ENCODE measurements at regions not wholly inside any gene's neighbourhood (a gene's known extent, or its start where the extent isn't known, plus 50 kb on each side); places are given as distances from the start of the nearest gene placed in this dataset.

GRCh38 chrX:10045327-10046000, 78.3 kb downstream of the CLDN34 start:
- Mint-ChIP-seq H3K27me3 (ENCODE audit: low read depth, unreplicated experiment) (no peaks in the 10 kb centered on the region), H3K9me3 (ENCODE audit: unreplicated experiment) (no peaks in the 10 kb centered on the region), H3K4me1 (ENCODE audit: low read depth, unreplicated experiment) (peaks cover 15% of the 10 kb centered on the region)

DNA sequence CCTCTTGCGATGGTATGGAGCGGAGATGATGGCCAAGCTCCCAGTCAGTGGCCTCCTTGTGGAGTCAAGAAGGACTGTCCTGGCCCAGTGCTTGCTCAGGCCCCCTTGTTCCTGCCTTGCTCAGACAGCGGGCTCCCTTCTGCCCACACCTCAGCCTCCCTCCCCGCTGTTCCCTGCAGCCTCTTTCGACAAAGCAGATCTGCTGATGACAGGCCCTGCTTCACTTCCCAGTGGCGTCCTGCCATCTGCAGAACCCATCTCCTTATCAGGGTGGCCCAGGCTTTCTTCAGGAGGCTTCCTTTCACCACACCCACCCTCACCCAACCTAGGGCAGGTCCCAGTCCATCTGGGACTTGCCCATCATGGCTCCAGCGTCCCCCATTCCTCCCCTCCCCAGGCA, 80.0 kb downstream of the CLDN34 start:
- H3K4me1 ChIP-seq (ENCODE audit: insufficient read depth, low read length): peaks cover 9% of the 10 kb centered on the region
- Mint-ChIP-seq H3K9me3 (ENCODE audit: unreplicated experiment) (no peaks in the 10 kb centered on the region), H3K27me3 (ENCODE audit: low read depth, unreplicated experiment) (no peaks in the 10 kb centered on the region), H3K4me1 (ENCODE audit: low read depth, unreplicated experiment) (peaks cover 13% of the 10 kb centered on the region), H3K4me3 (ENCODE audit: unreplicated experiment) (no peak overlapping the region), H3K36me3 (ENCODE audit: low read depth, unreplicated experiment) (peaks cover 6% of the 10 kb centered on the region), H3K27ac (ENCODE audit: unreplicated experiment) (no peak overlapping the region)
- TF ChIP-seq EZH2 (IDR thresholded peaks at IDR 0.05; ENCODE audit: insufficient read depth, low read length) (no peak), CTCF (IDR thresholded peaks at IDR 0.05; ENCODE audit: insufficient read depth, low read depth, low read length) (no peak)
- H3K27me3 ChIP-seq (ENCODE audit: insufficient read depth, low read length): no peaks in the 10 kb centered on the region
- H2AFZ ChIP-seq (ENCODE audit: low read depth, low read length): no peak overlapping the region
- no peak overlapping the region for H3K9ac ChIP-seq (ENCODE audit: low read length)
- H3K9me3 ChIP-seq (ENCODE audit: insufficient read depth, low read depth, low read length): no peaks in the 10 kb centered on the region
- peaks cover 22% of the 10 kb centered on the region for H3K79me2 ChIP-seq (ENCODE audit: insufficient read depth, low read length)
- DNase-seq (ENCODE audit: low read depth) (no peak), FAIRE-seq (no peak)
- peaks cover 28% of the 10 kb centered on the region for H4K20me1 ChIP-seq (ENCODE audit: insufficient read depth, low read length)
- H3K27ac ChIP-seq (ENCODE audit: low read depth, low read length): no peak overlapping the region
- H3K4me2 ChIP-seq (ENCODE audit: low read length): no peak overlapping the region
- no peak overlapping the region for H3K4me3 ChIP-seq (ENCODE audit: insufficient read depth, low read depth, low read length)
- no peaks in the 10 kb centered on the region for H3K36me3 ChIP-seq (ENCODE audit: insufficient read depth, low read length)

More at GRCh38 chrX:10045327-10046000, 78.3 kb downstream of the CLDN34 start:
- TF ChIP-seq CTCF (IDR thresholded peaks at IDR 0.05; ENCODE audit: insufficient read depth, low read depth, low read length): no peak
- TF ChIP-seq EZH2 (IDR thresholded peaks at IDR 0.05; ENCODE audit: insufficient read depth, low read length): no peak
- Histone ChIP-seq H3K9me3 (ENCODE audit: insufficient read depth, low read depth, low read length) (no peaks in the 10 kb centered on the region), H2AFZ (ENCODE audit: low read depth, low read length) (no peak overlapping the region), H3K27me3 (ENCODE audit: insufficient read depth, low read length) (no peaks in the 10 kb centered on the region), H3K27ac (ENCODE audit: low read depth, low read length) (no peak overlapping the region), H3K4me2 (ENCODE audit: low read length) (no peak overlapping the region), H3K9ac (ENCODE audit: low read length) (no peak overlapping the region), H3K4me3 (ENCODE audit: insufficient read depth, low read depth, low read length) (no peak overlapping the region), H3K79me2 (ENCODE audit: insufficient read depth, low read length) (peaks cover 22% of the 10 kb centered on the region), H3K36me3 (ENCODE audit: insufficient read depth, low read length) (no peaks in the 10 kb centered on the region), H3K4me1 (ENCODE audit: insufficient read depth, low read length) (peaks cover 14% of the 10 kb centered on the region), H4K20me1 (ENCODE audit: insufficient read depth, low read length) (peaks cover 22% of the 10 kb centered on the region)
- peaks cover 6% of the 10 kb centered on the region for H3K36me3 Mint-ChIP-seq (ENCODE audit: low read depth, unreplicated experiment)
- no peak overlapping the region for H3K4me3 Mint-ChIP-seq (ENCODE audit: unreplicated experiment)
- H3K27ac Mint-ChIP-seq (ENCODE audit: unreplicated experiment): no peak overlapping the region
- DNase-seq (ENCODE audit: low read depth) (no peak), FAIRE-seq (no peak)

DNA sequence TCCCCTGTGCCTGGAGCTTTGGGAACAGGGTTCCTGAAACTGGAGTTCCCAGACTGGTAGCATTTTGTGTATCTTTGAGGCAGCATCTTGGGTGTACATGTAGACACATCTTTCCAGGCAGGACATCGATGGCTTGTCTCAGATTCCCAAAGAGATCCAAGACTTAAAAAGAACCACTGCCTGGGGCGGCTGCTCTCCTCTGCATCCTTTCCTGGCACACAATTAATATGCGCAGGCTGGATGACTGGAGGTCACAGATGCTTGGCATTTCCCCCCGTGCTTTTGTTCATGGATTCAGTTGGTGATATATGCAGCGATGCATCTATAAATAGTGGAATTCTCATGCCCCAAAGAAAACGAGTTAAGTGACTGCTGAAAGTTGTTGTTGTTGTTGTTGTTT, 80.5 kb downstream of the CLDN34 start:
- peaks cover 15% of the 10 kb centered on the region for H3K4me1 Mint-ChIP-seq (ENCODE audit: low read depth, unreplicated experiment)
- Histone ChIP-seq H3K79me2 (ENCODE audit: insufficient read depth, low read length) (peaks cover 24% of the 10 kb centered on the region), H3K9ac (ENCODE audit: low read length) (no peak overlapping the region), H3K27ac (ENCODE audit: low read depth, low read length) (no peak overlapping the region), H3K27me3 (ENCODE audit: insufficient read depth, low read length) (no peaks in the 10 kb centered on the region), H4K20me1 (ENCODE audit: insufficient read depth, low read length) (peaks cover 33% of the 10 kb centered on the region), H3K36me3 (ENCODE audit: insufficient read depth, low read length) (no peaks in the 10 kb centered on the region), H3K4me2 (ENCODE audit: low read length) (peak overlapping the region; percentile 75), H3K9me3 (ENCODE audit: insufficient read depth, low read depth, low read length) (no peaks in the 10 kb centered on the region), H3K4me1 (ENCODE audit: insufficient read depth, low read length) (peaks cover 9% of the 10 kb centered on the region), H2AFZ (ENCODE audit: low read depth, low read length) (no peak overlapping the region), H3K4me3 (ENCODE audit: insufficient read depth, low read depth, low read length) (no peak overlapping the region)
- FAIRE-seq (no peak), DNase-seq (ENCODE audit: low read depth) (no peak)
- H3K4me3 Mint-ChIP-seq (ENCODE audit: unreplicated experiment): no peak overlapping the region
- TF ChIP-seq CTCF (IDR thresholded peaks at IDR 0.05; ENCODE audit: insufficient read depth, low read depth, low read length) (no peak), EZH2 (IDR thresholded peaks at IDR 0.05; ENCODE audit: insufficient read depth, low read length) (no peak)
- no peaks in the 10 kb centered on the region for H3K9me3 Mint-ChIP-seq (ENCODE audit: unreplicated experiment)
- no peaks in the 10 kb centered on the region for H3K27me3 Mint-ChIP-seq (ENCODE audit: low read depth, unreplicated experiment)
- no peak overlapping the region for H3K27ac Mint-ChIP-seq (ENCODE audit: unreplicated experiment)
- peaks cover 6% of the 10 kb centered on the region for H3K36me3 Mint-ChIP-seq (ENCODE audit: low read depth, unreplicated experiment)
